Smooth muscle cell (in vitro differentiated cells): ENCODE measurements at regions not wholly inside any gene's neighbourhood (a gene's known extent, or its start where the extent isn't known, plus 50 kb on each side); places are given as distances from the start of the nearest gene placed in this dataset.

Experiments used
- DNase-seq: peaks from one replicate; lab custom pipeline; 2025; ENCODE audit not compliant: unreplicated experiment; lab: John Stamatoyannopoulos, UW
- H2AFZ ChIP-seq: fragments of 200-600 bp; sonication (generic); 2 replicates; pipeline ENCODE4 v1.6.0; 2016; ENCODE audit warnings: antibody characterized with exemption, low read depth, mild to moderate bottlenecking
- H3F3A ChIP-seq: fragments of 200-600 bp; sonication (generic); 2 replicates; pipeline ENCODE4 v1.6.0; 2017; ENCODE audit warnings: antibody characterized with exemption, low read depth
- H3K27ac ChIP-seq: fragments of 200-600 bp; sonication (generic); 2 replicates; pipeline ENCODE4 v1.5.1; 2016; ENCODE audit warnings: low read depth, mild to moderate bottlenecking
- H3K27me3 ChIP-seq: fragments of 200-600 bp; sonication (generic); 2 replicates; pipeline ENCODE4 v1.6.1; 2016; ENCODE audit warnings: low read depth, mild to moderate bottlenecking
- H3K36me3 ChIP-seq: fragments of 200-600 bp; sonication (generic); 2 replicates; pipeline ENCODE4 v1.5.1; 2016; ENCODE audit warnings: low read depth
- H3K4me1 ChIP-seq: fragments of 200-600 bp; sonication (generic); 2 replicates; pipeline ENCODE4 v1.5.1; 2016; ENCODE audit warnings: low read depth
- H3K4me2 ChIP-seq: fragments of 200-600 bp; sonication (generic); 2 replicates; pipeline ENCODE4 v1.6.0; 2016; ENCODE audit warnings: mild to moderate bottlenecking
- H3K4me3 ChIP-seq: fragments of 200-600 bp; sonication (generic); 2 replicates; pipeline ENCODE4 v1.5.1; 2016; ENCODE audit warnings: mild to moderate bottlenecking
- H3K79me2 ChIP-seq: fragments of 200-600 bp; sonication (generic); 2 replicates; pipeline ENCODE4 v1.6.0; 2016; ENCODE audit warnings: low read depth, mild to moderate bottlenecking
- H3K9ac ChIP-seq: fragments of 200-600 bp; sonication (generic); 2 replicates; pipeline ENCODE4 v1.6.0; 2016; ENCODE audit warnings: low read depth
- H3K9me3 ChIP-seq: fragments of 200-600 bp; sonication (generic); replicated peaks from 2 replicates; pipeline ENCODE4 v1.5.1; 2016; ENCODE audit warnings: low read depth
- H4K20me1 ChIP-seq: fragments of 200-600 bp; sonication (generic); 2 replicates; pipeline ENCODE4 v1.6.0; 2016; ENCODE audit warnings: low read depth
- CTCF ChIP-seq: fragments of 200-600 bp; sonication (generic); IDR thresholded peaks from 2 replicates; pipeline ENCODE4 v1.5.1; 2017; ENCODE audit warnings: borderline replicate concordance, mild to moderate bottlenecking, antibody characterized with exemption; ENCODE audit not compliant: insufficient read depth, poor library complexity, severe bottlenecking
- WGBS: methylation state at CpG from one replicate; pipeline ENCODE4 v1.1.7; 2016; ENCODE audit warnings: low lambda C conversion rate; 5-methylcytosine and 5-hydroxymethylcytosine counted together

DNA sequence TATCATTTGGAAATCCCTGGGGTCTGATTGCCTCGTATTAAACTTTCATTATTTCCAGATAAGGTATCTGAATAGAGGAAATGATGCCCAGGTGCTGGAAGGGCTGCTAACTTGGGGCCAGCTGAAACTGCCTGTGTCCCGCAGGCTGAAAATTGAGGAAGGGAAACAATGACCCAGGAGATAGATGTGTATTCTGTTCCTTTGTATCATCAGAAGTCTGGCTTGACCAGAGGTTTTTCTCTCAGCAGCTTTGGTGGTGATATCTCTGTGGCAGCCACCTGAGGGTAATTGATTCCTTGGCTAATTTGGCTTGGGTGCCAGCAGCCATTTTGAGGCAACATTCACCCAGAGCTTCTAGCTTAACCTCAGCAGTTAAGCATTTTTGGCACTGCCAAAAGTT is 90.0 kb upstream of the STT3B start:
- no peaks in the 10 kb centered on the region for H4K20me1 ChIP-seq
- no peaks in the 10 kb centered on the region for H3K9me3 ChIP-seq
- no peak for TF ChIP-seq CTCF
- H3K4me1 ChIP-seq: no peaks in the 10 kb centered on the region
- H3K27me3 ChIP-seq: no peaks in the 10 kb centered on the region
- no peak for DNase-seq
- H3K79me2 ChIP-seq: no peaks in the 10 kb centered on the region
- WGBS: 91% methylated on average over 2 of the region's 2 CpGs
- H3F3A ChIP-seq: no peaks in the 10 kb centered on the region
- no peak overlapping the region for H3K27ac ChIP-seq
- no peak overlapping the region for H2AFZ ChIP-seq
- no peak overlapping the region for H3K4me3 ChIP-seq
- no peaks in the 10 kb centered on the region for H3K36me3 ChIP-seq
- no peak overlapping the region for H3K9ac ChIP-seq
- H3K4me2 ChIP-seq: no peak overlapping the region

- no peaks in the 10 kb centered on the region for H3F3A ChIP-seq
- no peak overlapping the region for H3K4me2 ChIP-seq
- H4K20me1 ChIP-seq: no peaks in the 10 kb centered on the region
- H2AFZ ChIP-seq: no peak overlapping the region
- no peaks in the 10 kb centered on the region for H3K9me3 ChIP-seq
- H3K27me3 ChIP-seq: no peaks in the 10 kb centered on the region
- no peak for TF ChIP-seq CTCF
- no peaks in the 10 kb centered on the region for H3K79me2 ChIP-seq
- no peak overlapping the region for H3K9ac ChIP-seq
- no peak overlapping the region for H3K27ac ChIP-seq
- H3K4me1 ChIP-seq: no peaks in the 10 kb centered on the region
- H3K4me3 ChIP-seq: no peak overlapping the region
- H3K36me3 ChIP-seq: no peaks in the 10 kb centered on the region
- no peak for DNase-seq
- 81% methylated on average over 6 of the region's 6 CpGs for WGBS
These were observed 88.2 kb upstream of the STT3B start for GRCh38 chr3:31444220-31445142.

GRCh38 chr3:31445701-31446100 is 87.0 kb upstream of the STT3B start:
- Histone ChIP-seq H3K9ac (no peak overlapping the region), H3F3A (no peaks in the 10 kb centered on the region), H2AFZ (no peak overlapping the region), H3K4me1 (no peaks in the 10 kb centered on the region), H3K79me2 (no peaks in the 10 kb centered on the region), H3K9me3 (no peaks in the 10 kb centered on the region), H3K4me2 (no peak overlapping the region), H4K20me1 (no peaks in the 10 kb centered on the region), H3K27me3 (no peaks in the 10 kb centered on the region), H3K27ac (no peak overlapping the region), H3K36me3 (no peaks in the 10 kb centered on the region), H3K4me3 (no peak overlapping the region)
- no peak for TF ChIP-seq CTCF
- no peak for DNase-seq
- WGBS: 90% methylated on average over 1 of the region's 1 CpG
